Liver (tissue), 8 donors: ENCODE measurements at regions not wholly inside any gene's neighbourhood (a gene's known extent, or its start where the extent isn't known, plus 50 kb on each side); places are given as distances from the start of the nearest gene placed in this dataset.

Experiments
- DNase-seq: peaks from one replicate; pipeline ENCODE4 v3.0.0-alpha.2; 2017; ENCODE audit warnings: low spot score
- H3K27ac ChIP-seq, 2 donors: one replicate each; pipeline ENCODE4 v1.7.0; 2013; ENCODE audit warnings: inconsistent platforms in 2 of 2, low read length in 2 of 2, control low read depth in 1 of 2, low read depth in 1 of 2, mild to moderate bottlenecking in 1 of 2
- H3K27me3 ChIP-seq, 4 donors: one replicate each; pipeline versions ENCODE4 v1.6.1 to v1.7.0; 2013; ENCODE audit warnings: low read length in 3 of 4, inconsistent platforms in 1 of 4, mild to moderate bottlenecking in 1 of 4, moderate library complexity in 1 of 4; ENCODE audit not compliant: control insufficient read depth in 4 of 4, insufficient read depth in 4 of 4
- H3K36me3 ChIP-seq, 4 donors: one replicate each; pipeline versions ENCODE4 v1.6.1 to v1.7.0; 2013; ENCODE audit warnings: low read length in 3 of 4, mild to moderate bottlenecking in 3 of 4, low read depth in 1 of 4, moderate library complexity in 1 of 4; ENCODE audit not compliant: control insufficient read depth in 4 of 4, insufficient read depth in 3 of 4
- H3K4me1 ChIP-seq, 4 donors: one replicate each; pipeline versions ENCODE4 v1.6.1 to v1.7.0; 2013; ENCODE audit warnings: low read length in 3 of 4, mild to moderate bottlenecking in 3 of 4, moderate library complexity in 1 of 4; ENCODE audit not compliant: control insufficient read depth in 4 of 4, insufficient read depth in 4 of 4
- H3K4me3 ChIP-seq, 3 donors: one replicate each; pipeline versions ENCODE4 v1.6.1 to v1.7.0; 2013; ENCODE audit warnings: low read length in 3 of 3, control low read depth in 1 of 3, low read depth in 1 of 3, mild to moderate bottlenecking in 1 of 3
- H3K9ac ChIP-seq, 2 donors: one replicate each; pipeline ENCODE4 v1.7.0; 2013; ENCODE audit warnings: low read length in 2 of 2, mild to moderate bottlenecking in 2 of 2, moderate library complexity in 2 of 2, control low read depth in 1 of 2, low read depth in 1 of 2
- H3K9me3 ChIP-seq, 4 donors: one replicate each; pipeline versions ENCODE4 v1.6.1 to v1.7.0; 2013; ENCODE audit warnings: low read length in 3 of 4; ENCODE audit not compliant: control insufficient read depth in 4 of 4
- ATF3 ChIP-seq: IDR thresholded peaks from 2 replicates; pipeline ENCODE4 v1.6.1; 2016; ENCODE audit warnings: antibody characterized with exemption
- CTCF ChIP-seq: fragments of 150-350 bp; IDR thresholded peaks from 2 replicates; pipeline ENCODE4 v1.5.1; 2017; ENCODE audit warnings: improper control_type of control experiment, low read depth, low read length; ENCODE audit not compliant: missing input control
- EGR1 ChIP-seq, 2 donors: IDR thresholded peaks; 2 replicates each; pipeline ENCODE4 v1.6.1; 2016 to 2018; ENCODE audit warnings: antibody characterized with exemption in 2 of 2, low read depth in 2 of 2
- FOXA1 ChIP-seq: IDR thresholded peaks from 2 replicates; pipeline ENCODE4 v1.6.1; 2016; ENCODE audit warnings: antibody characterized with exemption
- FOXA2 ChIP-seq: IDR thresholded peaks from 2 replicates; pipeline ENCODE4 v1.6.1; 2016; ENCODE audit warnings: antibody characterized with exemption
- GABPA ChIP-seq, 2 donors: IDR thresholded peaks in 1 of 2; conservative IDR thresholded peaks in 1 of 2; 2 replicates each; pipeline ENCODE4 v1.6.1; 2016; ENCODE audit warnings: antibody characterized with exemption in 2 of 2, mild to moderate bottlenecking in 1 of 2, moderate library complexity in 1 of 2
- HNF4A ChIP-seq, 2 donors: conservative IDR thresholded peaks; 2 replicates each; pipeline ENCODE4 v1.6.1; 2016; ENCODE audit warnings: antibody characterized with exemption in 2 of 2, mild to moderate bottlenecking in 2 of 2
- HNF4G ChIP-seq: IDR thresholded peaks from 2 replicates; pipeline ENCODE4 v1.6.1; 2016; ENCODE audit warnings: antibody characterized with exemption
- JUND ChIP-seq, 2 donors: IDR thresholded peaks; 2 replicates each; pipeline ENCODE4 v1.6.1; 2016; ENCODE audit warnings: antibody characterized with exemption in 2 of 2
- MAX ChIP-seq: IDR thresholded peaks from 2 replicates; pipeline ENCODE4 v1.6.1; 2016; ENCODE audit warnings: antibody characterized with exemption
- NR2F2 ChIP-seq: IDR thresholded peaks from 2 replicates; pipeline ENCODE4 v1.6.1; 2016; ENCODE audit warnings: antibody characterized with exemption
- RAD21 ChIP-seq, 2 donors: IDR thresholded peaks; 2 replicates each; pipeline ENCODE4 v1.6.1; 2016; ENCODE audit warnings: antibody characterized with exemption in 2 of 2, mild to moderate bottlenecking in 2 of 2
- REST ChIP-seq: IDR thresholded peaks from 2 replicates; pipeline ENCODE4 v1.6.1; 2016; ENCODE audit warnings: antibody characterized with exemption, mild to moderate bottlenecking
- RXRA ChIP-seq, 2 donors: IDR thresholded peaks; 2 replicates each; pipeline ENCODE4 v1.6.1; 2017 to 2018; ENCODE audit warnings: antibody characterized with exemption in 2 of 2, mild to moderate bottlenecking in 1 of 2
- SP1 ChIP-seq: IDR thresholded peaks from 2 replicates; pipeline ENCODE4 v1.6.1; 2018; ENCODE audit warnings: antibody characterized with exemption, mild to moderate bottlenecking
- TAF1 ChIP-seq: conservative IDR thresholded peaks from 2 replicates; pipeline ENCODE4 v1.6.1; 2016; ENCODE audit warnings: antibody characterized with exemption, mild to moderate bottlenecking
- YY1 ChIP-seq: IDR thresholded peaks from 2 replicates; pipeline ENCODE4 v1.6.1; 2016; ENCODE audit warnings: antibody characterized with exemption, mild to moderate bottlenecking
- ZBTB33 ChIP-seq: IDR thresholded peaks from 2 replicates; pipeline ENCODE4 v1.6.1; 2016; ENCODE audit warnings: antibody characterized with exemption
- WGBS: extraction: QIAGEN DNeasy Blood & Tissue Kit; methylation state at CpG from one replicate; pipeline ENCODE4 v1.1.7; 2013; 5-methylcytosine and 5-hydroxymethylcytosine counted together
- donor health status: healthy.
- donor health status: healthy.
- donor health status: healthy.
- donor health status: healthy.
- donor health status: healthy.

GRCh38 chr14:95033031-95033430 is 124.3 kb downstream of the DICER1 start:
- Histone ChIP-seq H3K9ac (no peak overlapping the region), H3K27me3 (no peaks in the 10 kb centered on the region), H3K36me3 (no peaks in the 10 kb centered on the region), H3K9me3 (no peaks in the 10 kb centered on the region), H3K27ac (no peak overlapping the region), H3K4me3 (no peak overlapping the region), H3K4me1 (no peaks in the 10 kb centered on the region)
- no peak for TF ChIP-seq CTCF
- no peak for TF ChIP-seq NR2F2
- TF ChIP-seq SP1, result no peak
- TF ChIP-seq FOXA1, result no peak
- TF ChIP-seq TAF1, result no peak
- TF ChIP-seq YY1, result no peak
- no peak for TF ChIP-seq GABPA (IDR thresholded peaks at IDR 0.05 in 1 of 2, conservative IDR thresholded peaks at IDR 0.05 in 1 of 2)
- DNase-seq, result no peak
- WGBS, result 64% methylated on average over 4 of the region's 4 CpGs

- TF ChIP-seq MAX (no peak), NR2F2 (no peak), RAD21 (IDR thresholded peaks at IDR 0.05) (no peak), ATF3 (no peak), ZBTB33 (no peak), RXRA (IDR thresholded peaks at IDR 0.05) (no peak), REST (no peak), HNF4G (no peak), FOXA2 (no peak), YY1 (no peak), FOXA1 (no peak), TAF1 (no peak), HNF4A (conservative IDR thresholded peaks at IDR 0.05) (no peak), JUND (IDR thresholded peaks at IDR 0.05) (no peak), CTCF (no peak), SP1 (no peak), EGR1 (IDR thresholded peaks at IDR 0.05; ENCODE audit: low read depth in 2 of 2) (no peak), GABPA (IDR thresholded peaks at IDR 0.05 in 1 of 2, conservative IDR thresholded peaks at IDR 0.05 in 1 of 2) (no peak)
- Histone ChIP-seq H3K27ac (no peak overlapping the region), H3K4me1 (no peaks in the 10 kb centered on the region), H3K27me3 (peaks cover 0 to 4% (median 0%) of the 10 kb centered on the region in 4 donors), H3K9me3 (no peaks in the 10 kb centered on the region), H3K36me3 (no peaks in the 10 kb centered on the region), H3K9ac (no peak overlapping the region), H3K4me3 (no peak overlapping the region)
- no peak for DNase-seq
- WGBS, result 85% methylated on average over 7 of the region's 7 CpGs
Measured at GRCh38 chr14:95026851-95027463, 130.4 kb downstream of the DICER1 start.
